ENCODE measurements at regions not wholly inside any gene's neighbourhood (a gene's known extent, or its start where the extent isn't known, plus 50 kb on each side); places are given as distances from the start of the nearest gene placed in this dataset.
"Not testable (repeated sequence)": the region's sequence is repeated elsewhere in the genome, so short reads cannot be mapped to it uniquely, and the experiment has no call there.

DNA sequence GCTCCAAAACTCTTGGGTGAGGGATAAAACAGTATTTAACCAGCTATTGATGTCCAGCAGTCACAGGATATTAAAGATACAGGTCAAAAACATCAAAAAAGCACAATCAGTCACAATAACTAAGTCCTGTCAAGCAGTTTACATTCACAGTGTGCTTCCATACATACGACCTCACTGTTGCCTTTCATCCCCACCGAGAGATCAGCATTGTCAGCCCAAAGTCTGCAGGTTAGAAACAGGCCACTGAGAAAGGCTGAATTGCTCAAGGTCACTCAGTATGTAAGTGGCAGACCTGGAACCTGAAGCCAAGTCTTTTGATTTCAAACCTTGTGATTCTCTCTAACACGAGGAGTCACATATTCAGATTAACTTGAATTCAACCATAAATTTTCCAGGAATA, 124.9 kb downstream of the GXYLT1 start:
- H3K4me3 ChIP-seq (ENCODE audit: low read depth, low read length): no peak overlapping the region
- DNase-seq (ENCODE audit: low read depth): no peak
- TF ChIP-seq, protein P1, sequence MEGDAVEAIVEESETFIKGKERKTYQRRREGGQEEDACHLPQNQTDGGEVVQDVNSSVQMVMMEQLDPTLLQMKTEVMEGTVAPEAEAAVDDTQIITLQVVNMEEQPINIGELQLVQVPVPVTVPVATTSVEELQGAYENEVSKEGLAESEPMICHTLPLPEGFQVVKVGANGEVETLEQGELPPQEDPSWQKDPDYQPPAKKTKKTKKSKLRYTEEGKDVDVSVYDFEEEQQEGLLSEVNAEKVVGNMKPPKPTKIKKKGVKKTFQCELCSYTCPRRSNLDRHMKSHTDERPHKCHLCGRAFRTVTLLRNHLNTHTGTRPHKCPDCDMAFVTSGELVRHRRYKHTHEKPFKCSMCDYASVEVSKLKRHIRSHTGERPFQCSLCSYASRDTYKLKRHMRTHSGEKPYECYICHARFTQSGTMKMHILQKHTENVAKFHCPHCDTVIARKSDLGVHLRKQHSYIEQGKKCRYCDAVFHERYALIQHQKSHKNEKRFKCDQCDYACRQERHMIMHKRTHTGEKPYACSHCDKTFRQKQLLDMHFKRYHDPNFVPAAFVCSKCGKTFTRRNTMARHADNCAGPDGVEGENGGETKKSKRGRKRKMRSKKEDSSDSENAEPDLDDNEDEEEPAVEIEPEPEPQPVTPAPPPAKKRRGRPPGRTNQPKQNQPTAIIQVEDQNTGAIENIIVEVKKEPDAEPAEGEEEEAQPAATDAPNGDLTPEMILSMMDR (IDR thresholded peaks at IDR 0.05; ENCODE audit: low read depth, low read length, missing control alignments): no peak

DNA sequence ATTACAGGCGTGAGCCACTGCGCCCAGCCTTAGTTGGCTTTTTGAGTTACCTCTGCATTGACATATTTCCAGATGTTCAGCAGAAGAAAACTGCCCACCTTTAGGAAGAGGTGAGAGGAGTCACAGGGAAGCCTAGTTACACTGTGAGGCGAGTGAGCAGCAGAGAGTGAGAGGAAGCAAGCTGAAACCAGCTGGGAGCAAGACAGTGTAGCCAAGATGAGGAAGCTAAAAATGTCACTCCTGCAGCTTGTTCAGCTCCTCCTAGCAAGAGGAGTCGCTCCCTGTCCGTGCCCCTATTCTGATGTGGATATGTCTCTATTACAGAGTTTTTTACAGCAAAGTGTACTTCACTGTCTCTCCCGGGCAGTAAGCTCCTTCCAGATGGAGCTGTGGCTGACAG, 127.6 kb downstream of the GXYLT1 start:
- no peak for DNase-seq (ENCODE audit: low read depth)
- H3K4me3 ChIP-seq (ENCODE audit: low read depth, low read length): no peak overlapping the region
- TF ChIP-seq, protein P1 (IDR thresholded peaks at IDR 0.05; ENCODE audit: low read depth, low read length, missing control alignments): no peak

DNA sequence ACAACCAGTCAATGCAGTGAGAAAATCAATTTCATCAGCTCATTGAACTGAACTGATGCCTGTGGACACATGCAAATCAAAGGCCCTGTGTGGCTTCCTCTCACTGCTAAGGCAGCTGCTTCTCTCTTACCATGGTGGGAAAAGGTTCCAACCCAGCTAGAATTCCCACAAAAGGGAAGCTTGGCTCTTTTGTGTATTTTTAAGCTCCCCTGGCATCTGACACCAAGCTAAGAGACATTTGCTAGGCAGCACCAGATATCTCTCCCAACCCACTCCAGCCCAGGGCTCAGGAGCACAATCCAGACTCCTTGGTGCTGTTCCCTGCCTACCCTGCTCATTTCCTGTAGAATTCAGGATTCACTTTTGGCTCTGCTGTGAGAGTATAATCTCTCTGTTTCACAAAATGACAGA, 129.6 kb downstream of the GXYLT1 start:
- TF ChIP-seq, protein P1 (IDR thresholded peaks at IDR 0.05; ENCODE audit: low read depth, low read length, missing control alignments): no peak
- no peak for DNase-seq (ENCODE audit: low read depth)
- no peak overlapping the region for H3K4me3 ChIP-seq (ENCODE audit: low read depth, low read length)

DNA sequence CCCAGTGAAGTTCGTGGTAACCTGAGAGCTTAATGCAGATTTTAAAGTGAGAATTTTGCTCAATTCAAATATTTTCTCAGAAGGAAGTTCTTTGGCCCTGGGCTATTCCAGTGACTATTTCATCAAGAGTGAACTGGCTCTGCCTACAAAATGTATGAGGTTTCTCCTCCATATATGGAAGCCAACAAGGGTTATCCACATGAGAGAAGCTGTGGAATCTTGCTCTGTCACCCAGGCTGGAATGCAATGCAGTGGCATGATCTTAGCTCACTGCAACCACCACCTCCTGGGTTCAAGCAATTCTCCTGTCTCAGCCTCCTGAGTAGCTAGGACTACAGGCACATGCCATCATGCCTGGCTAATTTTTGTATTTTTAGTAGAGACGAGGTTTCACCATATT, 132.2 kb downstream of the GXYLT1 start:
- DNase-seq (ENCODE audit: low read depth): not testable (repeated sequence)

DNA sequence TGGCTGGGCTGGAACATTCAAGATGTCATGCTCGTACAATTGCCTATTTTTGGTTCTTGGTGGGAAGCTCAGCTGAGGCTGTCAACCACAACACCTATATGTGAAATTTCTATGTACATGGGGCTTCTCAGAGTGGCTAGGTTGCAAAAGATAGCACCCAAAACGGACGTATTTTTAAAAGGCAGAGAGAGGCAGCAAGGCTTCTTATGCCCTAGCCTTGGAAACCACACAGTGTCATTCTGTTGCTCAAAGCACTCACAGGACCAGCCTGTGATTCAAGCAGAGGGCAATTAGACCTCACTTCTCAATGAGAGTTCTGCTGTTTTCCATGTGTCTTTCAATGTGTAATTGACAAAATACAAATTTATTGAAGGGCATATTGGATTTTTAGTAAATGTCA, 134.0 kb downstream of the GXYLT1 start:
- TF ChIP-seq, protein P1 (IDR thresholded peaks at IDR 0.05; ENCODE audit: low read depth, low read length, missing control alignments): no peak

More for the DNA sequence above, 132.2 kb downstream of the GXYLT1 start:
- H3K4me3 ChIP-seq (ENCODE audit: low read depth, low read length): not testable (repeated sequence)

DNA sequence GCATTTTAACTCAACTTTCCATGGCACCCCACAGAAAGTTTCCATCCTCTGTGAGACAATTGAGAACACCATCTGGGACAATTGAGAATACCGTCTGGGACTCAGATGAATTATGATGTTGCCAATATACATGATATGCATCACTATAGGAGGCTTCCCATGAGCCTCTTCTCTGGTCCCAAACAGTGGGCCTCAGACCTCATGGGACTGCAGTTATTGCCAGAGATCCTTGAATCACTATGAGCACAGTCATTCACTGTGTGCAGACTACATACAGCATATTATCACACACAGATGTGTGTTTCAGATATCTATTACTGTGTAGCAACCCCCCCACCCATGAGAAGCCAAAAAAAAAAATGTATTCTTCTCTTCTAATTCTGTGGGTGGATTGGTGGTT, 134.4 kb downstream of the GXYLT1 start:
- DNase-seq (ENCODE audit: low read depth): no peak
- no peak overlapping the region for H3K4me3 ChIP-seq (ENCODE audit: low read depth, low read length)
- TF ChIP-seq, protein P1 (IDR thresholded peaks at IDR 0.05; ENCODE audit: low read depth, low read length, missing control alignments): no peak

More for the DNA sequence above, 134.0 kb downstream of the GXYLT1 start:
- no peak overlapping the region for H3K4me3 ChIP-seq (ENCODE audit: low read depth, low read length)
- DNase-seq (ENCODE audit: low read depth): no peak

DNA sequence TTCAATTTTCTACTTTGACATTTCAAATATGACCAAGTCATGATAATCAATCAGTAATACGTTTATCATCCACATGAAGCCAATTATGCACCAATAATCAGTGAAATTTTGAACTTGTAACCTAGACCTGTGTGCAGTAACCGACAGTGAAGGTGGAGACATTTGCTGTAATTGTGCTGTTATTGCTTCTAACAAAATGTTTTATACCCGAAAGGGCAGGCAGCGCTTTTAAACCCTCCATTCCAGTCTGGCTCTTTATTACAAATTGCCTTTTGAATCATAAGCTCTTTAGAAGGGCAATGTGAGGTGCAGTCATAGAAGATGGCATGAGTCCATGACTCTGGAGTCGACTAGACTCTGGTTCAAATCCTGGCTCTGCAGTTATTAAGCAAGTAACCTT, 135.7 kb downstream of the GXYLT1 start:
- H3K4me3 ChIP-seq (ENCODE audit: low read depth, low read length): no peak overlapping the region
- no peak for DNase-seq (ENCODE audit: low read depth)

More for the DNA sequence above, 135.7 kb downstream of the GXYLT1 start:
- TF ChIP-seq, protein P1 (IDR thresholded peaks at IDR 0.05; ENCODE audit: low read depth, low read length, missing control alignments): no peak
